Activated naive CD4-positive, alpha-beta T cell treated with anti-CD3 and anti-CD28 coated beads, Interleukin-2, amount 50 U/mL, for 72 hours (primary cell): ENCODE measurements at regions not wholly inside any gene's neighbourhood (a gene's known extent, or its start where the extent isn't known, plus 50 kb on each side); places are given as distances from the start of the nearest gene placed in this dataset.

ENCODE experiments used
- ATAC-seq, 2 donors: fragments of 150-1000 bp; cut with Tn5 transposase; 2 replicates each; pipeline ENCODE4 v1.10.0; 2021; ENCODE audit warnings: mild to moderate bottlenecking in 2 of 2, moderate library complexity in 2 of 2
- DNase-seq, 2 donors: peaks; one replicate each; pipeline ENCODE4 v3.0.0; 2021 to 2022; ENCODE audit warnings: low spot score in 2 of 2
- H3K27ac Mint-ChIP-seq, 2 donors: one replicate each; pipeline ENCODE4 v1.8.0; 2022; ENCODE audit warnings: mild to moderate bottlenecking in 2 of 2, mixed read lengths in 2 of 2
- H3K36me3 Mint-ChIP-seq, 2 donors: one replicate each; pipeline ENCODE4 v1.8.0; 2022; ENCODE audit warnings: mixed read lengths in 2 of 2
- H3K9me3 Mint-ChIP-seq, 2 donors: one replicate each; pipeline ENCODE4 v1.8.0; 2022; ENCODE audit warnings: mixed read lengths in 2 of 2

DNA sequence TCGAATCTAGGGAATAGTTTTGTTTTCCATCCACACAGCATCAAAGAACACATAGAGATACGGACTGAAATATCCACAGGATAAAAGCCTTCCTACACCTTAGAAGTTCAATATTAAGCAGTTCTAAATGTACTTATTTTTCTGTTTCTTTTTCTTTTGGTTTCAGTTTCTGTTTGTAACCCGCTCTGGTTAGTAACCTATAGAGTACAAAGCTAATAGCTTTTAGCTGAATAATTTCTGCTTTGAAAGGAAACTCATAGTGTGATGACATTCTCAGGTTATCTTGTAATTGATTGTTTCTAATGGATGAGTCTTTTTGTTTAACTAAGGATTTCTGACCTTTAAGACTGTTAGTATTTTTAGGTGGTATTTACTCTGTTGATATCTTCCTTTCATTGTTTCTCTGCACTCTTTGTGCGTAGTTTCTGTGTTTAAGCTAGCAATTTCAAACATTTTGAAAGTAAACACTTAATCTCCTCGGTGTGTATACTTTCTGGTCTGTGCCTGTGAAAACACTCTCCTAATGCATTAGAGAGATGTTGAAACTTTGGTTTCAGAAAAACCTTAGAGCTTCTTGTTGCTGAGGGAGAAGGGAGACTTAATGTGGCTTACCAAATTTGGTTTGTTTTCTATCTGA is 385.5 kb downstream of the HDGFL1 start:
- ATAC-seq: no peak
- peak overlapping the region in 1 of 2 donors; percentile 39 for H3K27ac Mint-ChIP-seq
- DNase-seq: no peak
- H3K9me3 Mint-ChIP-seq: peaks cover 14 to 15% of the 10 kb centered on the region in 2 donors
- peaks cover 9 to 18% of the 10 kb centered on the region in 2 donors for H3K36me3 Mint-ChIP-seq

DNA sequence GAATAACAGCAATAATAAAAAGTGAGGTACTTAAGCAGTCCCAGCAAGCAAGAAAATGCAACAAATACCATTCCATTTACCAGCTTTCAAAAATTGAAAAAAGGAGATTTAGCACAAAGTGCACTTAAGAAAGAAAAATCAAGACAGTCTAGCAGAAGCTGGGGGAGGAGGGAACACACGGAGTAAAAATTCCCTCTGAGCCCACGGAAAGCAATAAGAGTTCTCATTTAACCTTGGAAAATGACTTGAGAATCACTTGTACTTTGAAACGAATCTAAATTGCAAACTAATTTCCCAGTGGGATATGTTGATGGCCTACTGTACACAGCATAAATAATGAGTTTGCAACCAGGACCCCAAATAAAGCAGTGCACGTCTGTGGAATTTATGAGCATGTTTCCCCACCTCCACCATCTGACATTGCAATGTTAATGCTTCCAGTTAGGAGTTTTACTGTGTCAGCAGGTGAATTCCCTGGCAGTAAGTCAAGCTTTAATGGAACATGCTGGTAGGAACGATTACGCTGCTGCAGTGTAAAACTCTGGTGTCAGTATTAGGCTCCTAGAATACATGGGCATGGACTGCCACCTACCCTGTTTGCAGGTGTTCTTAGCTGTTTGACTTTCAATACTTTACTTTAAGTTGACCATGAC is 386.8 kb downstream of the HDGFL1 start:
- ATAC-seq: no peak
- H3K36me3 Mint-ChIP-seq: peaks cover 9 to 18% of the 10 kb centered on the region in 2 donors
- DNase-seq: no peak
- no peak overlapping the region for H3K27ac Mint-ChIP-seq
- peaks cover 14 to 15% of the 10 kb centered on the region in 2 donors for H3K9me3 Mint-ChIP-seq

DNA sequence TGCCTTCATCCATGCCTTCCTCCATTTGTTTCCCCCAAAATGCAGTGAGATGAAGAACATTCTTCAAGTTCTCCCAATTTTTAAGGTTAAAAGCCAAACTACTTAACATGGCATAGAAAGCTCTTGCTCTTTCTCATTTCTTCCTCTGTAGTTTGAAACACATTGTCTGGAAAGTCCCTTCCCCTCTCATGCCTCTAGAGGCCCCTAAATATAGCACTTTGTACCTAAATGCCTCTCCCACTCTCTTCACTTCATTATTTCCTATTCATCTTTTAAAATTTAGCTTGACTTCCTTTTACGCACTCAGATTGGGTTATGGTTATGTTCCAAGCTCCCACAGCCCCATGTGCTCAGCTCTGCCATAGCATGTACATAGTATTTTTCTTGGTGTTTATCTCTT is 389.3 kb downstream of the HDGFL1 start:
- DNase-seq (no peak), ATAC-seq (no peak)
- Mint-ChIP-seq H3K36me3 (peaks cover 9 to 18% of the 10 kb centered on the region in 2 donors), H3K9me3 (peaks cover 14 to 15% of the 10 kb centered on the region in 2 donors), H3K27ac (no peak overlapping the region)

GRCh38 chr6:22959571-22959970 is 390.2 kb downstream of the HDGFL1 start:
- ATAC-seq (no peak), DNase-seq (no peak)
- no peak overlapping the region for H3K27ac Mint-ChIP-seq

GRCh38 chr6:22964334-22964733 is 395.0 kb downstream of the HDGFL1 start:
- Mint-ChIP-seq H3K27ac (no peak overlapping the region), H3K9me3 (peaks cover 4 to 9% of the 10 kb centered on the region in 2 donors), H3K36me3 (no peaks in the 10 kb centered on the region)
- DNase-seq (no peak), ATAC-seq (no peak)

More at GRCh38 chr6:22959571-22959970, 390.2 kb downstream of the HDGFL1 start:
- peaks cover 15 to 16% of the 10 kb centered on the region in 2 donors for H3K9me3 Mint-ChIP-seq
- H3K36me3 Mint-ChIP-seq: peaks cover 9 to 18% of the 10 kb centered on the region in 2 donors

DNA sequence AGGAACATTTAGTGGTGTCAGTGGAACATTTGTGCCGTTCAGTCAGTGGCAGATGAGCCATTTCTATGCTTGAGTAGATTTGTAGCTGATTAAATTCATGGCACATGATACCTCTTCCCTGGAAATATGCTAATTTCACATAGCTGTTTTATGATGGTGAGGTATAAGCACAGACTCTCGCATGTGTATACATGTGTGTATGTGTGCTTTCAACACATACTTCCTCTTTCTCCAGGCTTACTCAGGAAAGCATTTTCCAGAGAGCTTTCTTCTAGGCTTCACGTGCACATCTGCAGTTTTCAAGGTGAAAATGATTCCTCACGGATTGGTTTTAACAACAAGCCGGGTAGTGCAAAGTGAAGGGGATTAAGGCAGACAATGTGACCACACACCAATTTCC is 396.5 kb downstream of the HDGFL1 start:
- DNase-seq (no peak), ATAC-seq (no peak)
- no peak overlapping the region for H3K27ac Mint-ChIP-seq
- peaks cover 4 to 9% of the 10 kb centered on the region in 2 donors for H3K9me3 Mint-ChIP-seq
- H3K36me3 Mint-ChIP-seq: no peaks in the 10 kb centered on the region

DNA sequence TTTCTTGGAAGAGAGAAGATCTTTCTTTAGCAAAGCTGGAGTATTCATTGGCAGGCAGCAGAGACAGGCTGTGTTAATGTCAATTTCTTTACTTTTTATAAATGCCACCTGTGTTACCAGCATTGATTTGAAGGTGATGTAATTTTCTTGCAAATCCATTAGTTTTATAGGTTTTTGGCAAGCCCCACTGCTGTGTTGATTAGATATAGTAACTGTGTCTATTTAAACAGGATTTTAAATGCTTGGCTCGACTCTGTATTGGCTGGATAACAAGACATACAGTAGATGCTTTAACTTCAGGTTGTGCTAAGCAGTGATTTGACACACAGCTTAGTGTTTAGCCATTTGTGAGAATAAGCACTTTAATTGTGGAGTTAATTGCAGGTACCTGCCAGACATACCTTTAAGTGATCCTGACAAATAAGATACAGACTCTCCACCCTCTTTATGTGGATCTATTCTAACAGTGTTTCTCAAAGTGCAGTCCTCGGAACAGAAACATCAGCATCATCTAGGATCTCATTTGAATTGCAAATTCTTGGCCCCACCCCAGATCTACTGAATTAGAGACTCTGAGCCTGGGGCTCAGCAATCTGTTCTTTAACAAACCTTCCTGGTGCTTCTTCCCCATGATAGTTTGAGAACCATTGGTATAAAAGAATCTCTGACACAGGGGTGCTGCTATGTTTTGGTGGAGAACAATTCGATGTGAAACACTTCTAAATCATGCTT is 397.5 kb downstream of the HDGFL1 start:
- ATAC-seq: no peak
- Mint-ChIP-seq H3K36me3 (no peaks in the 10 kb centered on the region), H3K27ac (no peak overlapping the region), H3K9me3 (peaks cover 4 to 9% of the 10 kb centered on the region in 2 donors)
- DNase-seq: no peak

- no peaks in the 10 kb centered on the region for H3K36me3 Mint-ChIP-seq
- H3K27ac Mint-ChIP-seq: no peak overlapping the region
- no peak for DNase-seq
- no peak for ATAC-seq
- H3K9me3 Mint-ChIP-seq: peaks cover 4 to 5% of the 10 kb centered on the region in 2 donors
Measured at GRCh38 chr6:22970004-22970403, 400.6 kb downstream of the HDGFL1 start.

DNA sequence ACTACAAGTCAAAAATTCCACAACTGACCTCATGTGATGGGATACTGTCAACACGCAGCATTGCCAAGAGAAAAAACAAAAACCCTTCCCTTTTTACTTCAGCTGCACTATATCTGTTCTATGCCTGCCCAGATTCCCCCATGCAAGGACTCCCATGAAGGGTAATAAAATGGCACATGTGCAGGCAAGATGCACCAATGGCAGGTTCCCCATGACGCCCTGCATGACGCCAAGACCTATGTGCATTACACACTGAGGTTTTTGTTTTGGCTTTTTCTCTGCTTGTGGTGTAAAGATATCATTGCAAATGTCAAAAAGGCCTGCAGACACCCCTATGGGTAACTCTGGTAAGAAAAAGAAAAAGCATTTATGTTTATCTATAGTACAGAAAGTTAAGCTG is 403.4 kb downstream of the HDGFL1 start:
- H3K9me3 Mint-ChIP-seq: peaks cover 4 to 5% of the 10 kb centered on the region in 2 donors
- ATAC-seq: no peak
- H3K36me3 Mint-ChIP-seq: no peaks in the 10 kb centered on the region
- DNase-seq: no peak
- no peak overlapping the region for H3K27ac Mint-ChIP-seq

DNA sequence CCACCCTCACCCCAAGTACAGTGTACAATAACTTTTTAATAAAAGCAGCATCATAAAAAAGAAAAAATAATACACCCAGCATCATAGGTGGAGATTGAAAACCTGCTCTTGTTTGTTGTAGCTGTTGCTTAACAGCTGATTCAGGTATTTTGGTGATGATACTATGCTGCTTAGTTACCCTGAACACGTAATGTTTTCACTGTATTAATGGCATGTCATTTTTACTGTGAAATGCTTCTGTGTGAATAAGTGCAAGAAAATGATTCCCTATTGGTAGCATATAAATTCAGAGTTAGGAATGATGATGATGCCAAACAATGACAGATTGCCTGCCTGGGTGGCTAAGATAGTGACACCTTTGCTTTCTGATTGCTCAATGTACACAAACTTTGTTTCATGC is 405.7 kb downstream of the HDGFL1 start:
- peaks cover 0 to 4% of the 10 kb centered on the region in 2 donors for H3K9me3 Mint-ChIP-seq
- peaks cover 0 to 5% of the 10 kb centered on the region in 2 donors for H3K36me3 Mint-ChIP-seq
- DNase-seq (no peak), ATAC-seq (no peak)
- H3K27ac Mint-ChIP-seq: no peak overlapping the region

GRCh38 chr6:22980446-22980845 is 411.1 kb downstream of the HDGFL1 start:
- DNase-seq (no peak), ATAC-seq (no peak)

DNA sequence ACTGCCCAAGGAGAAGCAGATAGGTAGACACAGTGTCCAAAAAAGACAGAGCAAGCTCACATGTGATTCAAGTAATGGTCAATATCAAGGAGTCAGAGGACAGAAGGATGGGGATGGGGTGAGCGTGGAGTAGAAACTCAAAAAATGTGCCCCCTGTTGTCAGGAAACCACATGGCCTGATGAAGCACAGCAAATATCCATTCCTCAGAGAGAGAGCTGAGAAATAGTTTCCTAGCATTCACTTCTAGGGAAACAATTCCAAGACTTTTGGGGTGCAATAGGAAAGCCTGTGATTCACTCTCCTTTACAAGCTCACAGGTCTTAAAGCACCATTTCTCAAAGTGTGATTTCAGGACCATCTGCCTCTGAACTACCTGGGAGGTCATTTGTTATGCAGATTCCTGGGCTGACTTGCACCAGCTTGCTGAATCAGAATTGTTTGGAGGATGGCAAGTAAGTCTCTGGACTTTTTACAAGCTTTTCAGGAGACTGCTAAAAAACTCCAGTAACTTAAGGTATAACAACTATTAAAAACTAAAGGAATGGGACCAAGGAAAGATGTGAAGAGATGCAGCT is 432.8 kb downstream of the HDGFL1 start:
- no peak overlapping the region for H3K27ac Mint-ChIP-seq
- H3K36me3 Mint-ChIP-seq: no peaks in the 10 kb centered on the region
- no peak for ATAC-seq
- no peak for DNase-seq
- peaks cover 8 to 9% of the 10 kb centered on the region in 2 donors for H3K9me3 Mint-ChIP-seq

More at GRCh38 chr6:22980446-22980845, 411.1 kb downstream of the HDGFL1 start:
- Mint-ChIP-seq H3K27ac (no peak overlapping the region), H3K9me3 (peaks cover 8 to 31% of the 10 kb centered on the region in 2 donors), H3K36me3 (peaks cover 0 to 7% of the 10 kb centered on the region in 2 donors)

DNA sequence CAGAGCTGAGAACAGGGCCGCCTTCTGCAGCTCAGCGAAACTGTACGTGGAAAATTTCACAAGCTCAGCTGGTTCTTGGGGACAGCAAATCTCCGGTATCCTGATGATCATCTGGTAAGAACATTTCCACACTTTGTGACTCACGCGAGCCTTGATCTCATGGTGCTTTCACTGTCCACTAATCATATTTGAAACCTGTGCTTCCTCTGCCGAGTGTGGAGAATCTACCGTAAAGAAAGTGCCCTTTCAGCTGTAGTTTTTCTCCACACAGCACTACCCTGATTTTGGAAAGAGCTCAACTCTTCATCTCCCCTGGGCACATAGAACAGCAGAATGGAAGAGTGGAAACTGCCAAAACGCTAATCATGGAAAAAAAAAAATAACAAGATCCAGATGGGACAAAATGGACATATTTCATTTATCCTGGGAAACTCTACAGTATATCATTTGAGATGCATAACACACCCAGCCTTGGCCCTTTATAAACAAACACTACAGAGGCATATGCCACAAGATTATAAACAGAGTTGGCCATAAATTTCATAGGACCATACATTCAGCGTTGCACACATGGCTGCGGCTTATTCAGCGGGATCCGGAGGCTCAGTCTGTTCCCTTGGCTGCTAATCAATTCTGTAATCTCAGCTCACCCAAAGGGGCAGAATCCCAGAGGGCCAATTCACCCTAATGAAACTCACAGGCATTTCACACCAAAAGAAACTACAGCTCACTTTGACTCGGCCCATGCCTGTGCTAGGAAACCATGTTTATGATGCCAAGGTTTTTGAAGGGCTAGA is 434.5 kb downstream of the HDGFL1 start:
- ATAC-seq (no peak), DNase-seq (no peak)
- no peaks in the 10 kb centered on the region for H3K36me3 Mint-ChIP-seq
- peaks cover 8% of the 10 kb centered on the region in 2 donors for H3K9me3 Mint-ChIP-seq
- no peak overlapping the region for H3K27ac Mint-ChIP-seq

DNA sequence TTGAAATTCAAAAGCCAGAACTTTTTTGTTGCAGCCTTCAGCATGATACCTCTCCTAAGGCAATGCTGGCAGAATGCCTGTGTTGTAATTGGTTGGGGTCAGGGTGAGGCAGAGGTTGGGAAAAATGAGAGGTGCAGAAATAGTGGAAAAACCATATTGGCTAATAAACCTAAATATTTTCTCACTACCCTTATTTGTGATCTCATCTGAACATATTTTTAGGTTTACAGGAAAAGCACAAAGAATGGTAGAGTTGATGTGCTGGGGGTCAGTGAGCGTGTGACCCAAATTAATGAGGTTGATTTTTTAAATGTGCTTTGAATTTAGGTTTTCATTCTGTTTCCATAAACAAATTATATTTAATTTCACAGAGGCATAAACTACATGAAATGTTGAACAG is 437.3 kb downstream of the HDGFL1 start:
- Mint-ChIP-seq H3K9me3 (peaks cover 4 to 8% of the 10 kb centered on the region in 2 donors), H3K36me3 (no peaks in the 10 kb centered on the region), H3K27ac (no peak overlapping the region)
- ATAC-seq (no peak), DNase-seq (no peak)

DNA sequence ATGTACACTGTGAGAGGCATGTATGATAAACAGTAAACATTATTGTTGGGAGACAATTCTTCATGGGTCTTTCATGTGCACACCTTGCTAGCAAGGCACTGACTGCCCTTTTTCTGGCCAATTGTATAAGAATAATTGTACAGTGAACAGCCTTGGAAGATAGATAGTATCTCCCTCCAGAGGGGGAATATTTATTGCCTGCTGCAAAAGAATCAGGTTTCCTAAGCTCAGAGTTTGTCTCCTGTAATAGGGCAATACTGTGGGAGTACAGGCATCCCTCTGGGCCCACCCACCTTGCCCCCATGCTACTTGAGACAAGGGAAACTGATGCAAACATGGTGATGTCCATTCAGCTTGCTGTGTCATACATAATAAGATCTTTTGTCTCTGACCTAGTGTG is 442.2 kb downstream of the HDGFL1 start:
- ATAC-seq: no peak
- H3K9me3 Mint-ChIP-seq: peaks cover 0 to 12% of the 10 kb centered on the region in 2 donors
- H3K27ac Mint-ChIP-seq: no peak overlapping the region

DNA sequence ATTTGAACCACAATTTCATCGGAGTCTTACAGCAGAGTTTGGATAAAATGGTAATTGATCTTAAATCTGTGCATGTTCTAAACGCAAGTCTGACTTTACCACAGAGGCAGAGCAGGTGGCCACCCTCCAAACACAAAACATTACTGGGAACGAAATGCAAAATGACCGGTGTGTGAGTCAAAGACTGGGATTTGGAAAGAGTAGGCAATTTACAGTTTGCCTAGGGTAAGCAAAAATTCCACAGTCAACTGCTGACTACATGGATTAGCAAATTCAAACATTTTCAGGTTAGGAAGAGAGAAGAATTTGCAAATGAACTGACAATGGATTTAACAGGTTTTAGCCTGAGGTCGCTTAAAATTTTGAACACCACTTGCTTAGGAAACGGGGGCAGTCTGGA is 444.4 kb downstream of the HDGFL1 start:
- no peaks in the 10 kb centered on the region for H3K36me3 Mint-ChIP-seq
- DNase-seq: no peak
- ATAC-seq: no peak
- H3K27ac Mint-ChIP-seq: no peak overlapping the region
- peaks cover 0 to 20% of the 10 kb centered on the region in 2 donors for H3K9me3 Mint-ChIP-seq

More for the DNA sequence above, 442.2 kb downstream of the HDGFL1 start:
- no peaks in the 10 kb centered on the region for H3K36me3 Mint-ChIP-seq
- DNase-seq: no peak
